Esophagus muscularis mucosa (tissue), 4 donors: ENCODE measurements at regions not wholly inside any gene's neighbourhood (a gene's known extent, or its start where the extent isn't known, plus 50 kb on each side); places are given as distances from the start of the nearest gene placed in this dataset.

Source experiments
- DNase-seq: peaks from one replicate; pipeline ENCODE4 v3.0.0-alpha.2; 2017; ENCODE audit errors: extremely low spot score
- H3K27ac ChIP-seq, 4 donors: fragments of 200-600 bp; sonication (generic); replicated peaks in 1 of 4; 1 replicate in 3 of 4; 2 replicates in 1 of 4; pipeline ENCODE4 v1.5.1; 2016 to 2019; ENCODE audit warnings: mild to moderate bottlenecking in 1 of 4
- H3K27me3 ChIP-seq, 4 donors: fragments of 200-600 bp; sonication (generic); one replicate each; pipeline versions ENCODE4 v1.5.1 to v1.6.0; 2016 to 2019
- H3K36me3 ChIP-seq, 4 donors: fragments of 200-600 bp; sonication (generic); one replicate each; pipeline ENCODE4 v1.5.1; 2016 to 2019
- H3K4me1 ChIP-seq, 4 donors: fragments of 200-600 bp; sonication (generic); one replicate each; pipeline ENCODE4 v1.5.1; 2016 to 2019
- H3K4me3 ChIP-seq, 4 donors: fragments of 200-600 bp; sonication (generic); 1 replicate in 2 of 4; 2 replicates in 2 of 4; pipeline ENCODE4 v1.5.1; 2016 to 2019; ENCODE audit warnings: mild to moderate bottlenecking in 4 of 4, moderate library complexity in 1 of 4
- H3K9me3 ChIP-seq, 4 donors: fragments of 200-600 bp; sonication (generic); 1 replicate in 3 of 4; 2 replicates in 1 of 4; pipeline ENCODE4 v1.5.1; 2016 to 2019
- CTCF ChIP-seq, 3 experiments: fragments of 200-600 bp in 2 of 3; fragments of 450-650 bp in 1 of 3; sonication (generic) in 2 of 3; IDR thresholded peaks; one replicate each; pipeline ENCODE4 v1.5.1; 2017 to 2019; ENCODE audit warnings: antibody characterized with exemption in 3 of 3, mild to moderate bottlenecking in 2 of 3, moderate library complexity in 1 of 3
- EP300 ChIP-seq: sonication (generic); formaldehyde crosslinking; IDR thresholded peaks from one replicate; pipeline ENCODE4 v1.6.1; 2017; ENCODE audit warnings: antibody characterized with exemption
- POLR2A ChIP-seq: fragments of 450-650 bp; IDR thresholded peaks from one replicate; pipeline ENCODE4 v1.6.1; 2017; ENCODE audit warnings: antibody characterized with exemption, moderate library complexity, mild to moderate bottlenecking, low read depth
- POLR2AphosphoS5 ChIP-seq, 2 donors: sonication (generic); formaldehyde crosslinking; IDR thresholded peaks; one replicate each; pipeline ENCODE4 v1.6.1; 2017; ENCODE audit warnings: antibody characterized with exemption in 2 of 2
- WGBS: methylation state at CpG from one replicate; pipeline ENCODE4 v1.1.5; 2018; 5-methylcytosine and 5-hydroxymethylcytosine counted together
- intact Hi-C: fragments of 100-400 bp; cut with DNase I; formaldehyde crosslinking; loops from one replicate; pipeline ENCODE4 v1.15.1; 2023

- Histone ChIP-seq H3K9me3 (no peaks in the 10 kb centered on the region), H3K4me3 (no peak overlapping the region), H3K4me1 (no peaks in the 10 kb centered on the region), H3K27ac (no peak overlapping the region), H3K27me3 (no peaks in the 10 kb centered on the region), H3K36me3 (no peaks in the 10 kb centered on the region)
- WGBS, result 87% methylated on average over 5 of the region's 5 CpGs
- intact Hi-C loops, result no loop called here
- TF ChIP-seq CTCF (IDR thresholded peaks at IDR 0.05), result no peak
- no peak for TF ChIP-seq POLR2A
- no peak for TF ChIP-seq EP300
- TF ChIP-seq POLR2AphosphoS5 (IDR thresholded peaks at IDR 0.05), result no peak
- DNase-seq, result no peak
Observed at GRCh38 chr4:164058776-164059445, 564.4 kb downstream of the TMA16 start.

- Histone ChIP-seq H3K36me3 (no peaks in the 10 kb centered on the region), H3K27ac (no peak overlapping the region), H3K4me3 (no peak overlapping the region), H3K4me1 (no peaks in the 10 kb centered on the region), H3K9me3 (no peaks in the 10 kb centered on the region), H3K27me3 (no peaks in the 10 kb centered on the region)
- TF ChIP-seq EP300, result no peak
- TF ChIP-seq POLR2A, result no peak
- TF ChIP-seq CTCF (IDR thresholded peaks at IDR 0.05), result no peak
- no peak for TF ChIP-seq POLR2AphosphoS5 (IDR thresholded peaks at IDR 0.05)
- WGBS, result 68% methylated on average over 3 of the region's 3 CpGs
- DNase-seq, result no peak
- intact Hi-C loops, result no loop called here
Observed at GRCh38 chr4:164060456-164060855, 566.0 kb downstream of the TMA16 start.

GRCh38 chr4:164068392-164068791, 573.9 kb downstream of the TMA16 start:
- intact Hi-C loops, result no loop called here
- no peak for TF ChIP-seq CTCF (IDR thresholded peaks at IDR 0.05)
- TF ChIP-seq POLR2AphosphoS5 (IDR thresholded peaks at IDR 0.05), result no peak
- TF ChIP-seq EP300, result no peak
- no peak for TF ChIP-seq POLR2A
- H3K9me3 ChIP-seq, result peaks cover 0 to 9% (median 3%) of the 10 kb centered on the region in 4 donors
- WGBS, result 97% methylated on average over 5 of the region's 18 CpGs
- no peak for DNase-seq
- H3K36me3 ChIP-seq, result no peaks in the 10 kb centered on the region
- H3K4me3 ChIP-seq, result no peak overlapping the region
- H3K27me3 ChIP-seq, result no peaks in the 10 kb centered on the region
- H3K27ac ChIP-seq, result no peak overlapping the region
- no peaks in the 10 kb centered on the region for H3K4me1 ChIP-seq

- H3K4me3 ChIP-seq, result no peak overlapping the region
- H3K27me3 ChIP-seq, result no peaks in the 10 kb centered on the region
- H3K4me1 ChIP-seq, result no peaks in the 10 kb centered on the region
- no peaks in the 10 kb centered on the region for H3K36me3 ChIP-seq
- DNase-seq, result no peak
- 78% methylated on average over 4 of the region's 4 CpGs for WGBS
- H3K27ac ChIP-seq, result no peak overlapping the region
- intact Hi-C loops, result no loop called here
- no peak for TF ChIP-seq POLR2A
- TF ChIP-seq POLR2AphosphoS5 (IDR thresholded peaks at IDR 0.05), result no peak
- no peak for TF ChIP-seq CTCF (IDR thresholded peaks at IDR 0.05)
- no peak for TF ChIP-seq EP300
- peaks cover 0 to 9% (median 3%) of the 10 kb centered on the region in 4 donors for H3K9me3 ChIP-seq
Observed at GRCh38 chr4:164070625-164071024, 576.1 kb downstream of the TMA16 start.

- intact Hi-C loops, result no loop called here
- no peaks in the 10 kb centered on the region for H3K4me1 ChIP-seq
- H3K27me3 ChIP-seq, result no peaks in the 10 kb centered on the region
- no peaks in the 10 kb centered on the region for H3K36me3 ChIP-seq
- 61% methylated on average over 1 of the region's 1 CpG for WGBS
- H3K27ac ChIP-seq, result no peak overlapping the region
- no peak for DNase-seq
- no peak overlapping the region for H3K4me3 ChIP-seq
- TF ChIP-seq EP300 (no peak), POLR2A (no peak), POLR2AphosphoS5 (IDR thresholded peaks at IDR 0.05) (no peak), CTCF (IDR thresholded peaks at IDR 0.05) (no peak)
- peaks cover 0 to 5% (median 0%) of the 10 kb centered on the region in 4 donors for H3K9me3 ChIP-seq
Observed at GRCh38 chr4:164081371-164081770, 586.9 kb downstream of the TMA16 start.
